Retinal pigment epithelial cell (primary cell): ENCODE measurements at regions not wholly inside any gene's neighbourhood (a gene's known extent, or its start where the extent isn't known, plus 50 kb on each side); places are given as distances from the start of the nearest gene placed in this dataset.

Experiments used
- DNase-seq: peaks from one replicate; pipeline ENCODE4 v3.0.0-alpha.2; 2010; ENCODE audit warnings: low read depth
- H3K4me3 ChIP-seq: 2 replicates; pipeline ENCODE4 v1.5.1; 2011; ENCODE audit warnings: mild to moderate bottlenecking, low read length, control low read depth, moderate library complexity
- CTCF ChIP-seq: conservative IDR thresholded peaks from 2 replicates; pipeline ENCODE4 v1.5.1; 2011; ENCODE audit warnings: low read depth, low read length, control low read depth, inconsistent platforms

GRCh38 chr11:96761451-96761850 lies 371.6 kb downstream of the JRKL start:
- no peak for TF ChIP-seq CTCF
- no peak for DNase-seq
- no peak overlapping the region for H3K4me3 ChIP-seq

- no peak for DNase-seq
- no peak for TF ChIP-seq CTCF
- H3K4me3 ChIP-seq, result no peak overlapping the region
These were observed 373.4 kb downstream of the JRKL start for GRCh38 chr11:96763244-96763643.

- TF ChIP-seq CTCF, result no peak
- H3K4me3 ChIP-seq, result no peak overlapping the region
- DNase-seq, result no peak
These were observed 388.5 kb downstream of the JRKL start for GRCh38 chr11:96778272-96778671.

GRCh38 chr11:96779030-96779429 lies 389.2 kb downstream of the JRKL start:
- no peak for TF ChIP-seq CTCF
- H3K4me3 ChIP-seq, result no peak overlapping the region
- no peak for DNase-seq

- no peak overlapping the region for H3K4me3 ChIP-seq
- TF ChIP-seq CTCF, result no peak
- DNase-seq, result peak; percentile 27
These were observed 391.3 kb downstream of the JRKL start for GRCh38 chr11:96781082-96781481.

- no peak for TF ChIP-seq CTCF
- no peak for DNase-seq
- no peak overlapping the region for H3K4me3 ChIP-seq
These were observed 392.8 kb downstream of the JRKL start for GRCh38 chr11:96782632-96783031.

GRCh38 chr11:96783311-96783710 lies 393.5 kb downstream of the JRKL start:
- no peak overlapping the region for H3K4me3 ChIP-seq
- TF ChIP-seq CTCF, result no peak
- DNase-seq, result no peak
